HL-60 (cell line): ENCODE measurements at regions not wholly inside any gene's neighbourhood (a gene's known extent, or its start where the extent isn't known, plus 50 kb on each side); places are given as distances from the start of the nearest gene placed in this dataset.

Source experiments
- DNase-seq, 2 experiments: peaks; one replicate each; pipeline ENCODE4 v3.0.0-alpha.2; 2010 to 2020; ENCODE audit warnings: low read depth in 1 of 2, low spot score in 1 of 2
- H3K27ac ChIP-seq: fragments of 250-450 bp; sonication (Bioruptor Pico); replicated peaks from 2 replicates; pipeline ENCODE4 v1.5.1; 2020; ENCODE audit warnings: mild to moderate bottlenecking, moderate library complexity
- H3K27me3 ChIP-seq: fragments of 250-450 bp; sonication (Bioruptor Pico); 2 replicates; pipeline ENCODE4 v1.5.1; 2021; ENCODE audit warnings: mild to moderate bottlenecking, moderate library complexity; ENCODE audit not compliant: insufficient read depth, poor library complexity, severe bottlenecking
- H3K4me3 ChIP-seq: replicated peaks from 2 replicates; pipeline ENCODE4 v1.5.1; 2011; ENCODE audit warnings: mild to moderate bottlenecking, control low read depth, low read length; ENCODE audit not compliant: insufficient read depth
- CTCF ChIP-seq: IDR thresholded peaks from one replicate; pipeline ENCODE4 v1.5.1; 2011; ENCODE audit warnings: low read length, control low read depth, inconsistent platforms; ENCODE audit not compliant: insufficient read depth
- GABPA ChIP-seq: IDR thresholded peaks from 2 replicates; pipeline ENCODE4 v1.6.1; 2012; ENCODE audit warnings: low read depth
- POLR2AphosphoS5 ChIP-seq: IDR thresholded peaks from 2 replicates; pipeline ENCODE4 v1.6.1; 2012; ENCODE audit warnings: low read depth
- REST ChIP-seq: IDR thresholded peaks from 2 replicates; pipeline ENCODE4 v1.6.1; 2012; ENCODE audit warnings: low read depth; ENCODE audit not compliant: insufficient replicate concordance
- SPI1 ChIP-seq: IDR thresholded peaks from 2 replicates; pipeline ENCODE4 v1.6.1; 2012; ENCODE audit warnings: low read depth, mild to moderate bottlenecking, borderline replicate concordance

GRCh38 chr11:97893612-97894011 is 1127.1 kb upstream of the CNTN5 start:
- Histone ChIP-seq H3K27ac (no peak overlapping the region), H3K4me3 (no peak overlapping the region), H3K27me3 (no peaks in the 10 kb centered on the region)
- TF ChIP-seq GABPA = no peak
- TF ChIP-seq CTCF = no peak
- no peak for TF ChIP-seq POLR2AphosphoS5
- no peak for TF ChIP-seq REST
- no peak for TF ChIP-seq SPI1
- DNase-seq = no peak

DNA sequence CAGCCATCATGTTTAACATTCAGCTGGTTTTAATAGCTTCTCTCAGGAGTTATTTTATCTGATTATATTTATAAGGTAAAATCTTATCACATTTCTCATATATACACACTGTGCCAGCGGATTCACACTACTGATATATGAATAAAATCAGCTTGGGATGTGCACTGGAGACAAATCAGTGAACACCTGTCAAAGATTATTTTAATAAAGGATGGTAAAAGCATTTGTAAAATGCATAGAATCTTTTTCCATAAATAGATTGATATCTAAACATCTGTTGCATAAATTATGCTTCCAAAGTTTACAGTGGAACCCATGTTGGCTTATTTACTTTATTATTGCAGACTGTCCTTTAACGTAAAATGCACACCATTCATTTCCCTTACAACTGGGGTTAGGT is 1125.8 kb upstream of the CNTN5 start:
- TF ChIP-seq GABPA (no peak), POLR2AphosphoS5 (no peak), SPI1 (no peak), CTCF (no peak), REST (no peak)
- H3K27me3 ChIP-seq = no peaks in the 10 kb centered on the region
- no peak overlapping the region for H3K27ac ChIP-seq
- no peak overlapping the region for H3K4me3 ChIP-seq
- no peak for DNase-seq

GRCh38 chr11:97895572-97895971 is 1125.2 kb upstream of the CNTN5 start:
- no peak for DNase-seq
- TF ChIP-seq POLR2AphosphoS5 (no peak), SPI1 (no peak), REST (no peak), CTCF (no peak)

More at GRCh38 chr11:97895572-97895971, 1125.2 kb upstream of the CNTN5 start:
- H3K27ac ChIP-seq = no peak overlapping the region
- no peak overlapping the region for H3K4me3 ChIP-seq
- no peaks in the 10 kb centered on the region for H3K27me3 ChIP-seq
